ENCODE measurements at regions not wholly inside any gene's neighbourhood (a gene's known extent, or its start where the extent isn't known, plus 50 kb on each side); places are given as distances from the start of the nearest gene placed in this dataset.

- no peaks in the 10 kb centered on the region for H3K9me3 ChIP-seq
- in situ Hi-C loops (cut with MboI; ENCODE audit: low pct_ligation_motif_present in 1 of 4, low pct_unique_long_range_greater_than_20kb in 1 of 4, low sequenced_read_pairs in 3 of 4) (no loop called here), intact Hi-C loops (cut with DNase I; ENCODE audit: low total_unique reads) (no loop called here)
- H3K27ac ChIP-seq: no peak overlapping the region
- H3K36me3 ChIP-seq: no peaks in the 10 kb centered on the region
- H3K4me3 ChIP-seq: no peak overlapping the region
- H3K4me1 ChIP-seq: peaks cover 0 to 16% (median 5%) of the 10 kb centered on the region in 4 donors
- no peak for DNase-seq
- TF ChIP-seq CTCF (IDR thresholded peaks at IDR 0.05) (no peak), POLR2AphosphoS5 (IDR thresholded peaks at IDR 0.05) (no peak), EP300 (IDR thresholded peaks at IDR 0.05; ENCODE audit: low read depth) (no peak), POLR2A (IDR thresholded peaks at IDR 0.05) (no peak)
- no peaks in the 10 kb centered on the region for H3K27me3 ChIP-seq
These were observed 191.8 kb downstream of the CCNG2 start for GRCh38 chr4:77348815-77349214.

- no peak for DNase-seq
- in situ Hi-C loops (cut with MboI; ENCODE audit: low pct_ligation_motif_present in 1 of 4, low pct_unique_long_range_greater_than_20kb in 1 of 4, low sequenced_read_pairs in 3 of 4) (no loop called here), intact Hi-C loops (cut with DNase I; ENCODE audit: low total_unique reads) (no loop called here)
- no peaks in the 10 kb centered on the region for H3K9me3 ChIP-seq
- H3K27ac ChIP-seq: no peak overlapping the region
- H3K4me1 ChIP-seq: peaks cover 0 to 16% (median 5%) of the 10 kb centered on the region in 4 donors
- H3K27me3 ChIP-seq: no peaks in the 10 kb centered on the region
- no peaks in the 10 kb centered on the region for H3K36me3 ChIP-seq
- no peak overlapping the region for H3K4me3 ChIP-seq
- TF ChIP-seq EP300 (IDR thresholded peaks at IDR 0.05; ENCODE audit: low read depth) (no peak), CTCF (IDR thresholded peaks at IDR 0.05) (no peak), POLR2AphosphoS5 (IDR thresholded peaks at IDR 0.05) (no peak), POLR2A (IDR thresholded peaks at IDR 0.05) (no peak)
- 80 to 81% methylated on average over 3 of the region's 3 CpGs for WGBS, 2 donors (ENCODE audit: low coverage in 1 of 2)
These were observed 192.4 kb downstream of the CCNG2 start for GRCh38 chr4:77349364-77349763.

GRCh38 chr4:77349796-77350195, 192.8 kb downstream of the CCNG2 start:
- TF ChIP-seq POLR2AphosphoS5 (IDR thresholded peaks at IDR 0.05) (no peak), EP300 (IDR thresholded peaks at IDR 0.05; ENCODE audit: low read depth) (no peak), POLR2A (IDR thresholded peaks at IDR 0.05) (no peak), CTCF (IDR thresholded peaks at IDR 0.05) (no peak)
- peaks cover 0 to 16% (median 5%) of the 10 kb centered on the region in 4 donors for H3K4me1 ChIP-seq
- no peak overlapping the region for H3K27ac ChIP-seq
- in situ Hi-C loops (cut with MboI; ENCODE audit: low pct_ligation_motif_present in 1 of 4, low pct_unique_long_range_greater_than_20kb in 1 of 4, low sequenced_read_pairs in 3 of 4): loop anchor here in 2 of 4 donors (10.0 kb wide), 1 partner anchor 105 kb away; no protein-coding TSS in a partner anchor
- H3K27me3 ChIP-seq: no peaks in the 10 kb centered on the region
- H3K36me3 ChIP-seq: no peaks in the 10 kb centered on the region
- no peaks in the 10 kb centered on the region for H3K9me3 ChIP-seq
- no peak for DNase-seq
- intact Hi-C loops (cut with DNase I; ENCODE audit: low total_unique reads): no loop called here
- H3K4me3 ChIP-seq: no peak overlapping the region
- WGBS, 2 donors (ENCODE audit: low coverage in 1 of 2): 77% methylated on average over 1 of the region's 1 CpG; no CpG with 5 or more reads in 1 of the 2 donors

- in situ Hi-C loops (cut with MboI; ENCODE audit: low pct_ligation_motif_present in 1 of 4, low pct_unique_long_range_greater_than_20kb in 1 of 4, low sequenced_read_pairs in 3 of 4): loop anchor here in 2 of 4 donors (10.0 kb wide), 1 partner anchor 107 kb away; no protein-coding TSS in a partner anchor
- no peaks in the 10 kb centered on the region for H3K27me3 ChIP-seq
- H3K9me3 ChIP-seq: no peaks in the 10 kb centered on the region
- no peaks in the 10 kb centered on the region for H3K36me3 ChIP-seq
- H3K27ac ChIP-seq: no peak overlapping the region
- no peak for DNase-seq
- intact Hi-C loops (cut with DNase I; ENCODE audit: low total_unique reads): no loop called here
- 93% methylated on average over 1 of the region's 1 CpG; no CpG with 5 or more reads in 1 of the 2 donors for WGBS, 2 donors (ENCODE audit: low coverage in 1 of 2)
- H3K4me1 ChIP-seq: peaks cover 0 to 8% (median 3%) of the 10 kb centered on the region in 4 donors
- H3K4me3 ChIP-seq: no peak overlapping the region
- no peak for TF ChIP-seq POLR2A (IDR thresholded peaks at IDR 0.05)
- TF ChIP-seq POLR2AphosphoS5 (IDR thresholded peaks at IDR 0.05): no peak
- no peak for TF ChIP-seq CTCF (IDR thresholded peaks at IDR 0.05)
- TF ChIP-seq EP300 (IDR thresholded peaks at IDR 0.05; ENCODE audit: low read depth): no peak
These were observed 195.2 kb downstream of the CCNG2 start for GRCh38 chr4:77352192-77352591.
